H9 (cell line): ENCODE measurements at regions not wholly inside any gene's neighbourhood (a gene's known extent, or its start where the extent isn't known, plus 50 kb on each side); places are given as distances from the start of the nearest gene placed in this dataset.
"Not testable (repeated sequence)": the region's sequence is repeated elsewhere in the genome, so short reads cannot be mapped to it uniquely, and the experiment has no call there.

Experiments used
- DNase-seq: peaks from one replicate; pipeline ENCODE4 v3.0.0-alpha.2; 2017
- H2AFZ ChIP-seq: one replicate; pipeline ENCODE4 v1.6.1; 2013; ENCODE audit warnings: mild to moderate bottlenecking, low read length, control low read depth, moderate library complexity
- H2AK5ac ChIP-seq: 2 replicates; pipeline ENCODE4 v1.6.1; 2013; ENCODE audit warnings: low read length, control low read depth, mixed read lengths; ENCODE audit not compliant: insufficient read length
- H2BK120ac ChIP-seq: one replicate; pipeline ENCODE4 v1.6.1; 2013; ENCODE audit warnings: low read depth, mild to moderate bottlenecking, low read length, control low read depth, inconsistent platforms; ENCODE audit not compliant: poor library complexity, severe bottlenecking
- H2BK12ac ChIP-seq: 2 replicates; pipeline ENCODE4 v1.6.1; 2013; ENCODE audit warnings: low read length, control low read depth, mixed read lengths, low read depth; ENCODE audit not compliant: insufficient read length
- H2BK15ac ChIP-seq: 2 replicates; pipeline ENCODE4 v1.6.1; 2013; ENCODE audit warnings: low read depth, low read length, control low read depth
- H2BK20ac ChIP-seq: one replicate; pipeline ENCODE4 v1.6.1; 2013; ENCODE audit warnings: low read depth, mild to moderate bottlenecking, low read length, control low read depth, inconsistent platforms; ENCODE audit not compliant: poor library complexity, severe bottlenecking
- H2BK5ac ChIP-seq: 2 replicates; pipeline ENCODE4 v1.6.1; 2013; ENCODE audit warnings: low read length, control low read depth, mixed read lengths; ENCODE audit not compliant: insufficient read length
- H3K14ac ChIP-seq: 2 replicates; pipeline ENCODE4 v1.6.1; 2013; ENCODE audit warnings: low read length, control low read depth; ENCODE audit not compliant: insufficient read depth
- H3K18ac ChIP-seq: 2 replicates; pipeline ENCODE4 v1.6.1; 2013; ENCODE audit warnings: low read depth, mild to moderate bottlenecking, mixed read lengths, low read length, control low read depth; ENCODE audit not compliant: insufficient read length
- H3K23ac ChIP-seq: 2 replicates; pipeline ENCODE4 v1.6.1; 2013; ENCODE audit warnings: low read length, control low read depth, mixed read lengths, low read depth; ENCODE audit not compliant: insufficient read length
- H3K23me2 ChIP-seq: 2 replicates; pipeline ENCODE4 v1.6.1; 2013; ENCODE audit warnings: low read depth, mild to moderate bottlenecking, mixed read lengths, low read length, control low read depth; ENCODE audit not compliant: insufficient read length, poor library complexity, severe bottlenecking
- H3K27ac ChIP-seq: 2 replicates; pipeline ENCODE4 v1.5.1; 2013; ENCODE audit warnings: low read length, control low read depth, mixed read lengths, low read depth; ENCODE audit not compliant: insufficient read length
- H3K27me3 ChIP-seq: 2 replicates; pipeline ENCODE4 v1.6.1; 2013; ENCODE audit warnings: low read length, control low read depth, inconsistent platforms; ENCODE audit not compliant: insufficient read depth
- H3K4ac ChIP-seq: 2 replicates; pipeline ENCODE4 v1.6.1; 2013; ENCODE audit warnings: low read depth, mild to moderate bottlenecking, control low read depth, inconsistent platforms, low read length, moderate library complexity
- H3K4me1 ChIP-seq: 2 replicates; pipeline ENCODE4 v1.6.1; 2013; ENCODE audit warnings: low read length, control low read depth, inconsistent platforms; ENCODE audit not compliant: insufficient read depth
- H3K4me2 ChIP-seq: 2 replicates; pipeline ENCODE4 v1.6.1; 2013; ENCODE audit warnings: low read length, control low read depth, mixed read lengths; ENCODE audit not compliant: insufficient read length, insufficient read depth
- H3K56ac ChIP-seq: 2 replicates; pipeline ENCODE4 v1.6.1; 2013; ENCODE audit warnings: low read depth, mild to moderate bottlenecking, mixed read lengths, low read length, control low read depth; ENCODE audit not compliant: insufficient read length
- H3K79me1 ChIP-seq: 2 replicates; pipeline ENCODE4 v1.6.1; 2013; ENCODE audit warnings: low read depth, mild to moderate bottlenecking, moderate library complexity, low read length, control low read depth, inconsistent platforms; ENCODE audit not compliant: insufficient read depth, poor library complexity, severe bottlenecking
- H3K79me2 ChIP-seq: 2 replicates; pipeline ENCODE4 v1.6.1; 2013; ENCODE audit warnings: low read length, control low read depth, inconsistent platforms; ENCODE audit not compliant: insufficient read depth
- H3K9ac ChIP-seq: 2 replicates; pipeline ENCODE4 v1.6.1; 2013; ENCODE audit warnings: low read length, control low read depth, mixed read lengths; ENCODE audit not compliant: insufficient read length; ENCODE audit errors: extremely low read depth
- H3K9me3 ChIP-seq: one replicate; pipeline ENCODE4 v1.6.1; 2013; ENCODE audit warnings: low read depth, low read length, inconsistent platforms; ENCODE audit not compliant: control insufficient read depth
- H3T11ph ChIP-seq: one replicate; pipeline ENCODE4 v1.6.1; 2013; ENCODE audit warnings: mild to moderate bottlenecking, low read length, control low read depth, inconsistent platforms
- H4K20me1 ChIP-seq: one replicate; pipeline ENCODE4 v1.6.1; 2013; ENCODE audit not compliant: control insufficient read depth, insufficient read length, insufficient read depth
- H4K5ac ChIP-seq: 2 replicates; pipeline ENCODE4 v1.6.1; 2013; ENCODE audit warnings: low read depth, mild to moderate bottlenecking, mixed read lengths, low read length, control low read depth; ENCODE audit not compliant: insufficient read length
- H4K8ac ChIP-seq: replicated peaks from 2 replicates; pipeline ENCODE4 v1.6.1; 2013; ENCODE audit warnings: low read length, control low read depth, mixed read lengths, low read depth; ENCODE audit not compliant: insufficient read length
- H4K91ac ChIP-seq: 2 replicates; pipeline ENCODE4 v1.6.1; 2013; ENCODE audit warnings: low read depth, mild to moderate bottlenecking, moderate library complexity, mixed read lengths, low read length, control low read depth; ENCODE audit not compliant: insufficient read length
- H3K27ac Mint-ChIP-seq, 3 experiments: 2 replicates in 2 of 3; 3 replicates in 1 of 3; pipeline ENCODE4 v1.8.0; 2020 to 2021; ENCODE audit warnings: mixed read lengths in 3 of 3, mild to moderate bottlenecking in 1 of 3, moderate library complexity in 1 of 3
- H3K27me3 Mint-ChIP-seq: 2 replicates; pipeline ENCODE4 v1.8.0; 2021; ENCODE audit warnings: low read depth, mild to moderate bottlenecking, moderate library complexity, mixed read lengths
- H3K36me3 Mint-ChIP-seq, 3 experiments: 2 replicates in 2 of 3; 3 replicates in 1 of 3; pipeline ENCODE4 v1.8.0; 2020 to 2021; ENCODE audit warnings: low read depth in 3 of 3, mixed read lengths in 3 of 3; ENCODE audit not compliant: insufficient read depth in 1 of 3
- H3K4me1 Mint-ChIP-seq, 2 experiments: 2 replicates each; pipeline ENCODE4 v1.8.0; 2020; ENCODE audit warnings: mixed read lengths in 2 of 2
- H3K4me3 Mint-ChIP-seq, 2 experiments: 2 replicates in 1 of 2; 3 replicates in 1 of 2; pipeline ENCODE4 v1.8.0; 2020 to 2021; ENCODE audit warnings: mild to moderate bottlenecking in 2 of 2, mixed read lengths in 2 of 2, moderate library complexity in 1 of 2
- H3K9me3 Mint-ChIP-seq, 2 experiments: 2 replicates in 1 of 2; 3 replicates in 1 of 2; pipeline ENCODE4 v1.8.0; 2020; ENCODE audit warnings: mild to moderate bottlenecking in 2 of 2, mixed read lengths in 2 of 2, moderate library complexity in 1 of 2
- WGBS: extraction: QIAGEN DNeasy Blood & Tissue Kit; methylation state at CpG from one replicate; pipeline ENCODE4 v1.1.7; 2013; ENCODE audit warnings: missing lambda C conversion rate, low lambda C conversion rate, mixed read lengths; ENCODE audit not compliant: insufficient read length; ENCODE audit errors: extremely low coverage; 5-methylcytosine and 5-hydroxymethylcytosine counted together

- H3K27me3 Mint-ChIP-seq = not testable (repeated sequence)
Measured at GRCh38 chr2:194771394-194771793, 885.6 kb upstream of the SLC39A10 start.

More at GRCh38 chr2:194771394-194771793, 885.6 kb upstream of the SLC39A10 start:
- H3K4me3 Mint-ChIP-seq, H2BK20ac ChIP-seq, H3K4me1 ChIP-seq, H2AFZ ChIP-seq, H3K79me2 ChIP-seq, H3K27ac Mint-ChIP-seq, H3K14ac ChIP-seq, H3T11ph ChIP-seq, H3K4ac ChIP-seq, H2BK5ac ChIP-seq, H3K9me3 ChIP-seq, H3K23ac ChIP-seq, H3K4me2 ChIP-seq, H4K20me1 ChIP-seq, H3K9me3 Mint-ChIP-seq, H3K27me3 ChIP-seq, H4K5ac ChIP-seq, H3K56ac ChIP-seq, H2BK12ac ChIP-seq, H2AK5ac ChIP-seq, H3K9ac ChIP-seq, DNase-seq, H3K79me1 ChIP-seq, H3K18ac ChIP-seq, H3K36me3 Mint-ChIP-seq, H4K8ac ChIP-seq, H2BK120ac ChIP-seq, H4K91ac ChIP-seq, H3K4me1 Mint-ChIP-seq, H3K27ac ChIP-seq, H2BK15ac ChIP-seq, H3K23me2 ChIP-seq: not testable (repeated sequence)
- no CpG with 5 or more reads among the region's 2 CpGs for WGBS
